ENCODE measurements at regions not wholly inside any gene's neighbourhood (a gene's known extent, or its start where the extent isn't known, plus 50 kb on each side); places are given as distances from the start of the nearest gene placed in this dataset.

- TF ChIP-seq CTCF (IDR thresholded peaks at IDR 0.05 in 4 of 5, conservative IDR thresholded peaks at IDR 0.05 in 1 of 5) = no peak
- TF ChIP-seq POLR2A (IDR thresholded peaks at IDR 0.05) = no peak
Measured at GRCh38 chr2:198950803-198951202, 506.9 kb downstream of the SATB2 start.

All from gastrocnemius medialis (tissue), 4 donors.